HCT116 (cell line): ENCODE measurements at regions not wholly inside any gene's neighbourhood (a gene's known extent, or its start where the extent isn't known, plus 50 kb on each side); places are given as distances from the start of the nearest gene placed in this dataset.

Source experiments
- ATAC-seq: fragments of 200-7000 bp; cut with Tn5 transposase; 2 replicates; pipeline ENCODE4 v1.9.1; 2020; ENCODE audit warnings: mild to moderate bottlenecking, moderate library complexity
- BruUV-seq: library from RNA; stranded (reverse); fragments of 400-500 nt; replicated peaks from 2 replicates; lab custom pipeline; 2021; lab: Mats Ljungman, UMichigan
- CTCF ChIA-PET: fragments of 300-600 bp; sonication (Branson Sonifier 250); formaldehyde crosslinking; loops from one replicate; lab custom pipeline; 2021; ENCODE audit warnings: antibody characterized with exemption; lab: Charles Lee
- POLR2A ChIA-PET: fragments of 300-600, 350-600 bp; sonication (Branson Sonifier 250); formaldehyde crosslinking; loops from one replicate; lab custom pipeline; 2021; ENCODE audit warnings: antibody characterized with exemption; lab: Charles Lee
- RAD21 ChIA-PET, 2 experiments: fragments of 300-600 bp; sonication (Branson Sonifier 250); formaldehyde crosslinking; loops; one replicate each; lab custom pipeline; 2023; ENCODE audit warnings: low total read pairs in 2 of 2; ENCODE audit not compliant: uncharacterized antibody in 2 of 2, unreplicated experiment in 2 of 2, low non-redundant PET in 1 of 2; lab: Charles Lee
- DNase-seq: peaks from one replicate; pipeline ENCODE4 v3.0.0-alpha.2; 2010; ENCODE audit warnings: low read depth, low spot score
- H2AFZ ChIP-seq: fragments of 200-600 bp; shearing (Covaris generic), sonication (generic); 2 replicates; pipeline ENCODE4 v1.6.1; 2017; ENCODE audit warnings: low read depth, mixed run types, mixed read lengths, antibody characterized with exemption, low read length; ENCODE audit not compliant: poor library complexity, severe bottlenecking
- H3K27ac ChIP-seq: 2 replicates; pipeline ENCODE4 v1.5.1; 2012; ENCODE audit warnings: low read depth, low read length
- H3K27me3 ChIP-seq: fragments of 200-600 bp; sonication (generic); 2 replicates; pipeline ENCODE4 v1.6.1; 2016; ENCODE audit warnings: mixed run types, low read length, mixed read lengths; ENCODE audit not compliant: insufficient read depth
- H3K36me3 ChIP-seq, 2 experiments: fragments of 200-500 bp in 1 of 2; fragments of 200-600 bp in 1 of 2; sonication (Bioruptor generic) in 1 of 2; sonication (generic) in 1 of 2; 2 replicates each; pipeline versions ENCODE4 v1.5.1 to v1.6.1; 2014 to 2016; ENCODE audit warnings: low read length in 2 of 2, inconsistent platforms in 1 of 2, mixed read lengths in 1 of 2, mixed run types in 1 of 2; ENCODE audit not compliant: insufficient read depth in 2 of 2, control insufficient read depth in 1 of 2
- H3K4me1 ChIP-seq, 2 experiments: fragments of 200-600 bp in 1 of 2; sonication (generic) in 1 of 2; 2 replicates each; pipeline versions ENCODE4 v1.5.1 to v1.6.1; 2012 to 2017; ENCODE audit warnings: low read length in 2 of 2, inconsistent platforms in 1 of 2, mild to moderate bottlenecking in 1 of 2, mixed read lengths in 1 of 2, mixed run types in 1 of 2, moderate library complexity in 1 of 2; ENCODE audit not compliant: insufficient read depth in 2 of 2, control insufficient read depth in 1 of 2
- H3K4me2 ChIP-seq: fragments of 200-600 bp; sonication (generic); 2 replicates; pipeline ENCODE4 v1.6.1; 2017; ENCODE audit warnings: mixed run types, low read length, mixed read lengths
- H3K4me3 ChIP-seq, 2 experiments: fragments of 200-600 bp in 1 of 2; sonication (generic) in 1 of 2; replicated peaks in 1 of 2; 2 replicates each; pipeline ENCODE4 v1.5.1; 2011 to 2016; ENCODE audit warnings: low read length in 2 of 2, control low read depth in 1 of 2, low read depth in 1 of 2, mild to moderate bottlenecking in 1 of 2, mixed read lengths in 1 of 2, mixed run types in 1 of 2
- H3K79me2 ChIP-seq: fragments of 200-600 bp; sonication (generic); 2 replicates; pipeline ENCODE4 v1.6.1; 2017; ENCODE audit warnings: mild to moderate bottlenecking, mixed run types, low read length, moderate library complexity, mixed read lengths; ENCODE audit not compliant: insufficient read depth
- H3K9ac ChIP-seq: fragments of 200-600 bp; sonication (generic); 2 replicates; pipeline ENCODE4 v1.6.1; 2016; ENCODE audit warnings: low read length, mixed read lengths
- H3K9me2 ChIP-seq: fragments of 200-600 bp; sonication (generic), shearing (Covaris generic); 2 replicates; pipeline ENCODE4 v1.6.1; 2017; ENCODE audit warnings: mixed run types, mild to moderate bottlenecking, moderate library complexity; ENCODE audit not compliant: insufficient read depth
- H3K9me3 ChIP-seq, 2 experiments: fragments of 200-500 bp in 1 of 2; fragments of 200-600 bp in 1 of 2; sonication (Bioruptor generic) in 1 of 2; sonication (generic) in 1 of 2; 2 replicates each; pipeline ENCODE4 v1.6.1; 2014 to 2017; ENCODE audit warnings: low read length in 2 of 2, mixed read lengths in 2 of 2, inconsistent platforms in 1 of 2, low read depth in 1 of 2, mild to moderate bottlenecking in 1 of 2, mixed run types in 1 of 2, moderate library complexity in 1 of 2; ENCODE audit not compliant: control insufficient read depth in 1 of 2, insufficient read depth in 1 of 2
- H4K20me1 ChIP-seq: fragments of 200-600 bp; sonication (generic), shearing (Covaris generic); 2 replicates; pipeline ENCODE4 v1.6.1; 2017; ENCODE audit warnings: mixed run types, mild to moderate bottlenecking, moderate library complexity; ENCODE audit not compliant: insufficient read depth
- ATF3 ChIP-seq: IDR thresholded peaks from 2 replicates; pipeline ENCODE4 v1.6.1; 2012
- CBX3 ChIP-seq: IDR thresholded peaks from 2 replicates; pipeline ENCODE4 v1.6.1; 2012; ENCODE audit warnings: low read depth
- CEBPB ChIP-seq: IDR thresholded peaks from 2 replicates; pipeline ENCODE4 v1.6.1; 2012; ENCODE audit warnings: low read depth
- EGR1 ChIP-seq: IDR thresholded peaks from 2 replicates; pipeline ENCODE4 v1.6.1; 2012; ENCODE audit warnings: low read depth
- EZH2 ChIP-seq: fragments of 200-600 bp; sonication (generic); IDR thresholded peaks from 2 replicates; pipeline ENCODE4 v1.6.1; 2017; ENCODE audit warnings: antibody characterized with exemption, mixed run types
- EZH2phosphoT487 ChIP-seq: fragments of 200-600 bp; IDR thresholded peaks from 2 replicates; pipeline ENCODE4 v1.6.1; 2018; ENCODE audit warnings: antibody characterized with exemption, borderline replicate concordance
- POLR2AphosphoS5 ChIP-seq: IDR thresholded peaks from 2 replicates; pipeline ENCODE4 v1.6.1; 2011; ENCODE audit warnings: mild to moderate bottlenecking, low read depth, low read length, moderate library complexity
- RAD21 ChIP-seq: IDR thresholded peaks from 2 replicates; pipeline ENCODE4 v1.6.1; 2012; ENCODE audit warnings: low read depth, mild to moderate bottlenecking
- SIN3A ChIP-seq: IDR thresholded peaks from 2 replicates; pipeline ENCODE4 v1.6.1; 2012; ENCODE audit warnings: low read depth
- ZFX ChIP-seq: fragments of 450-650 bp; IDR thresholded peaks from 2 replicates; pipeline ENCODE4 v1.6.1; 2017
- ZNF274 ChIP-seq: fragments of 200-500 bp; sonication (Bioruptor generic); IDR thresholded peaks from 2 replicates; pipeline ENCODE4 v1.6.1; 2014; ENCODE audit warnings: mild to moderate bottlenecking, low read depth, low read length, inconsistent platforms
- intact Hi-C: fragments of 100-400 bp; cut with micrococcal nuclease; formaldehyde crosslinking; loops from 2 replicates; pipeline ENCODE4 v1.10.0; 2022
- TF ChIP-seq, protein P1 (sequence below): IDR thresholded peaks from 2 replicates; pipeline ENCODE4 v1.6.1; 2012
- TF ChIP-seq, protein P2 (sequence below), 3 experiments: fragments of 200-600 bp in 1 of 3; sonication (generic) in 1 of 3; IDR thresholded peaks in 2 of 3; conservative IDR thresholded peaks in 1 of 3; 2 replicates each; pipeline ENCODE4 v1.5.1; 2012 to 2017; ENCODE audit warnings: low read depth in 2 of 3, low read length in 2 of 3, antibody characterized with exemption in 1 of 3, borderline replicate concordance in 1 of 3, control low read depth in 1 of 3, mild to moderate bottlenecking in 1 of 3, mixed read lengths in 1 of 3, mixed run types in 1 of 3, moderate library complexity in 1 of 3; ENCODE audit not compliant: insufficient read depth in 1 of 3
- TF ChIP-seq, protein P3 (sequence below): IDR thresholded peaks from 2 replicates; pipeline ENCODE4 v1.6.1; 2012; ENCODE audit warnings: low read depth

- Histone ChIP-seq H3K27ac (no peak overlapping the region), H3K9me2 (no peaks in the 10 kb centered on the region), H3K9ac (no peak overlapping the region), H3K4me1 (no peaks in the 10 kb centered on the region), H3K4me2 (no peak overlapping the region), H2AFZ (no peak overlapping the region), H3K36me3 (no peaks in the 10 kb centered on the region), H3K4me3 (no peak overlapping the region), H4K20me1 (no peaks in the 10 kb centered on the region), H3K9me3 (no peaks in the 10 kb centered on the region), H3K27me3 (no peaks in the 10 kb centered on the region), H3K79me2 (no peaks in the 10 kb centered on the region)
- ChIA-PET POLR2A (no interaction called here), RAD21 (no interaction called here), CTCF (no interaction called here)
- no TSS peak for BruUV-seq
- DNase-seq, result no peak
- no peak for ATAC-seq
- intact Hi-C loops, result no loop called here
- no peak for TF ChIP-seq SIN3A
- TF ChIP-seq EZH2, result no peak
- TF ChIP-seq ZFX, result no peak
- TF ChIP-seq, protein P1, sequence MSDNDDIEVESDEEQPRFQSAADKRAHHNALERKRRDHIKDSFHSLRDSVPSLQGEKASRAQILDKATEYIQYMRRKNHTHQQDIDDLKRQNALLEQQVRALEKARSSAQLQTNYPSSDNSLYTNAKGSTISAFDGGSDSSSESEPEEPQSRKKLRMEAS, result no peak
- TF ChIP-seq RAD21, result no peak
- no peak for TF ChIP-seq CEBPB
- no peak for TF ChIP-seq EZH2phosphoT487
These were observed 345.2 kb upstream of the SYT1 start for GRCh38 chr12:78519422-78519821.

- Histone ChIP-seq H3K27ac (no peak overlapping the region), H4K20me1 (no peaks in the 10 kb centered on the region), H3K9me2 (no peaks in the 10 kb centered on the region), H3K79me2 (no peaks in the 10 kb centered on the region), H3K4me3 (no peak overlapping the region), H3K4me1 (no peaks in the 10 kb centered on the region), H3K27me3 (no peaks in the 10 kb centered on the region), H3K9ac (no peak overlapping the region), H3K36me3 (no peaks in the 10 kb centered on the region), H3K4me2 (no peak overlapping the region), H2AFZ (no peak overlapping the region), H3K9me3 (no peaks in the 10 kb centered on the region)
- ChIA-PET POLR2A (no interaction called here), RAD21 (no interaction called here), CTCF (no interaction called here)
- BruUV-seq, result no TSS peak
- ATAC-seq, result no peak
- no peak for DNase-seq
- intact Hi-C loops, result no loop called here
- no peak for TF ChIP-seq ZFX
- TF ChIP-seq, protein P2, sequence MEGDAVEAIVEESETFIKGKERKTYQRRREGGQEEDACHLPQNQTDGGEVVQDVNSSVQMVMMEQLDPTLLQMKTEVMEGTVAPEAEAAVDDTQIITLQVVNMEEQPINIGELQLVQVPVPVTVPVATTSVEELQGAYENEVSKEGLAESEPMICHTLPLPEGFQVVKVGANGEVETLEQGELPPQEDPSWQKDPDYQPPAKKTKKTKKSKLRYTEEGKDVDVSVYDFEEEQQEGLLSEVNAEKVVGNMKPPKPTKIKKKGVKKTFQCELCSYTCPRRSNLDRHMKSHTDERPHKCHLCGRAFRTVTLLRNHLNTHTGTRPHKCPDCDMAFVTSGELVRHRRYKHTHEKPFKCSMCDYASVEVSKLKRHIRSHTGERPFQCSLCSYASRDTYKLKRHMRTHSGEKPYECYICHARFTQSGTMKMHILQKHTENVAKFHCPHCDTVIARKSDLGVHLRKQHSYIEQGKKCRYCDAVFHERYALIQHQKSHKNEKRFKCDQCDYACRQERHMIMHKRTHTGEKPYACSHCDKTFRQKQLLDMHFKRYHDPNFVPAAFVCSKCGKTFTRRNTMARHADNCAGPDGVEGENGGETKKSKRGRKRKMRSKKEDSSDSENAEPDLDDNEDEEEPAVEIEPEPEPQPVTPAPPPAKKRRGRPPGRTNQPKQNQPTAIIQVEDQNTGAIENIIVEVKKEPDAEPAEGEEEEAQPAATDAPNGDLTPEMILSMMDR (IDR thresholded peaks at IDR 0.05 in 2 of 3, conservative IDR thresholded peaks at IDR 0.05 in 1 of 3; ENCODE audit: borderline replicate concordance in 1 of 3, insufficient read depth in 1 of 3, low read depth in 2 of 3, low read length in 2 of 3), result no peak
- TF ChIP-seq, protein P3, sequence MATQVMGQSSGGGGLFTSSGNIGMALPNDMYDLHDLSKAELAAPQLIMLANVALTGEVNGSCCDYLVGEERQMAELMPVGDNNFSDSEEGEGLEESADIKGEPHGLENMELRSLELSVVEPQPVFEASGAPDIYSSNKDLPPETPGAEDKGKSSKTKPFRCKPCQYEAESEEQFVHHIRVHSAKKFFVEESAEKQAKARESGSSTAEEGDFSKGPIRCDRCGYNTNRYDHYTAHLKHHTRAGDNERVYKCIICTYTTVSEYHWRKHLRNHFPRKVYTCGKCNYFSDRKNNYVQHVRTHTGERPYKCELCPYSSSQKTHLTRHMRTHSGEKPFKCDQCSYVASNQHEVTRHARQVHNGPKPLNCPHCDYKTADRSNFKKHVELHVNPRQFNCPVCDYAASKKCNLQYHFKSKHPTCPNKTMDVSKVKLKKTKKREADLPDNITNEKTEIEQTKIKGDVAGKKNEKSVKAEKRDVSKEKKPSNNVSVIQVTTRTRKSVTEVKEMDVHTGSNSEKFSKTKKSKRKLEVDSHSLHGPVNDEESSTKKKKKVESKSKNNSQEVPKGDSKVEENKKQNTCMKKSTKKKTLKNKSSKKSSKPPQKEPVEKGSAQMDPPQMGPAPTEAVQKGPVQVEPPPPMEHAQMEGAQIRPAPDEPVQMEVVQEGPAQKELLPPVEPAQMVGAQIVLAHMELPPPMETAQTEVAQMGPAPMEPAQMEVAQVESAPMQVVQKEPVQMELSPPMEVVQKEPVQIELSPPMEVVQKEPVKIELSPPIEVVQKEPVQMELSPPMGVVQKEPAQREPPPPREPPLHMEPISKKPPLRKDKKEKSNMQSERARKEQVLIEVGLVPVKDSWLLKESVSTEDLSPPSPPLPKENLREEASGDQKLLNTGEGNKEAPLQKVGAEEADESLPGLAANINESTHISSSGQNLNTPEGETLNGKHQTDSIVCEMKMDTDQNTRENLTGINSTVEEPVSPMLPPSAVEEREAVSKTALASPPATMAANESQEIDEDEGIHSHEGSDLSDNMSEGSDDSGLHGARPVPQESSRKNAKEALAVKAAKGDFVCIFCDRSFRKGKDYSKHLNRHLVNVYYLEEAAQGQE, result no peak
- no peak for TF ChIP-seq CBX3
- no peak for TF ChIP-seq ZNF274
- TF ChIP-seq ATF3, result no peak
- TF ChIP-seq EGR1, result no peak
- no peak for TF ChIP-seq POLR2AphosphoS5
These were observed 334.3 kb upstream of the SYT1 start for GRCh38 chr12:78530100-78530765.
